Fibroblast of lung (primary cell): ENCODE measurements at regions not wholly inside any gene's neighbourhood (a gene's known extent, or its start where the extent isn't known, plus 50 kb on each side); places are given as distances from the start of the nearest gene placed in this dataset.

Experiments
- CTCF ChIP-seq, 2 donors: IDR thresholded peaks in 1 of 2; conservative IDR thresholded peaks in 1 of 2; 1 replicate in 1 of 2; 2 replicates in 1 of 2; pipeline ENCODE4 v1.5.1; 2011 to 2012; ENCODE audit warnings: low read length in 2 of 2, control low read depth in 1 of 2, inconsistent platforms in 1 of 2, low read depth in 1 of 2, mild to moderate bottlenecking in 1 of 2
- EZH2 ChIP-seq: IDR thresholded peaks from 2 replicates; pipeline ENCODE4 v1.5.1; 2012; ENCODE audit warnings: low read length, control low read depth, mild to moderate bottlenecking; ENCODE audit errors: missing control alignments

- TF ChIP-seq CTCF (conservative IDR thresholded peaks at IDR 0.05 in 1 of 2, IDR thresholded peaks at IDR 0.05 in 1 of 2; ENCODE audit: low read depth in 1 of 2, low read length in 2 of 2) (no peak), EZH2 (no peak)
These were observed 243.9 kb downstream of the FAM43A start for GRCh38 chr3:194929578-194929960.
